Lower lobe of right lung (tissue), 2 donors: ENCODE measurements at regions not wholly inside any gene's neighbourhood (a gene's known extent, or its start where the extent isn't known, plus 50 kb on each side); places are given as distances from the start of the nearest gene placed in this dataset.
A peak's percentile ranks its signal among the peaks of the same experiment; 100 is the strongest.

Experiments used
- ATAC-seq, 2 donors: fragments of 200-7000 bp; cut with Tn5 transposase; one replicate each; pipeline ENCODE4 v1.9.1; 2020 to 2022; ENCODE audit warnings: mild to moderate bottlenecking in 2 of 2, moderate library complexity in 2 of 2
- DNase-seq: peaks from one replicate; pipeline ENCODE4 v3.0.0-alpha.2; 2020
- H3K27ac ChIP-seq: fragments of 200-600 bp; one replicate; pipeline ENCODE4 v1.8.0; 2022
- H3K27me3 ChIP-seq: fragments of 200-600 bp; one replicate; pipeline ENCODE4 v1.8.0; 2022; ENCODE audit warnings: low read depth
- H3K36me3 ChIP-seq: fragments of 200-600 bp; one replicate; pipeline ENCODE4 v1.8.0; 2022; ENCODE audit warnings: mild to moderate bottlenecking
- H3K4me1 ChIP-seq: fragments of 200-600 bp; one replicate; pipeline ENCODE4 v1.8.0; 2022
- H3K4me3 ChIP-seq: fragments of 200-600 bp; one replicate; pipeline ENCODE4 v1.8.0; 2022; ENCODE audit warnings: mild to moderate bottlenecking
- H3K9me3 ChIP-seq: fragments of 200-600 bp; one replicate; pipeline ENCODE4 v1.8.0; 2022
- intact Hi-C: fragments of 100-400 bp; cut with DNase I; formaldehyde crosslinking; loops from one replicate; pipeline ENCODE4 v1.11.0; 2022
- TF ChIP-seq, protein P1 (sequence below): fragments of 200-600 bp; IDR thresholded peaks from one replicate; pipeline ENCODE4 v1.8.0; 2022; ENCODE audit warnings: antibody characterized with exemption, mild to moderate bottlenecking
- donor health status: DM: no; HTN: yes; CAD: no; lungs with severe emphysema.

DNA sequence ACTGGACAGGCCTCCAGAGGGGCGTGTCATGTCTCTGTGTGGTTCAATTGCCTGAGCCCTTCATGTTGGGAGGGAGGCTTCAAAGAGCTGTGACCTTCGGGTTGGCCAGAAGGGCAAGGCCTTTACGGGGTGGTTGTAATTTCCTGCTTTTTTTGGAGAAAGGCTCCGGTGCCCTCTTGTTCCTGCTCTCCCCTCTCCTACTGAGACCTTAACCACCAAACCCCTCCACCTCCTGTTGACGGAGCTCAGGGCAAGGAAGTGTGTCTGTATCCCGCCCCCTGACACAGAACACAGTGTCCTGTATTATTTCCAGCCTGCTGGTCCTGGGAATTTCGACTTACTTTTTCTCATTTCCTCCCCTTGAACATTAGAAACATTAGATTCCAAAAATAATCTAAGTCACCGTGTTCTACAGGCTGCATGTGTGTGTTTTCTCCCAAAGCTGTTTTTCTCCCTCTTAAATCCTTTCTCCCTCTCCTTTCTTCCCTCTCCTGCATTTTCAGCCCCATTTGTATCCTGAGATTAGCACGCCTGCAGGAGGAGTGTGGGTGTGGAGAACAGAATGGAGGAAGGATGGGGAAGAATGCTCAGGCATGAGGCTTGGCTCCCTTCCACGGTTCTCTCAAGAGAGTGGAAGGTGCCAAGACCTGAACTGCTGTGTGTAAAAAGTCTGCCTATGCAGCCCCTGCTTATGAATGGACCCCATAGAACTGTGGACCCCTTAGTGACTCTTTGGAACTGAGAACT is 285.4 kb upstream of the ROPN1 start:
- Histone ChIP-seq H3K27me3 (peaks cover 3% of the 10 kb centered on the region), H3K36me3 (no peaks in the 10 kb centered on the region), H3K9me3 (no peaks in the 10 kb centered on the region), H3K4me1 (peaks cover 55% of the 10 kb centered on the region), H3K27ac (peak overlapping the region; percentile 83), H3K4me3 (no peak overlapping the region)
- no peak for DNase-seq
- intact Hi-C loops = no loop called here
- ATAC-seq = peak; percentile 56 to 59
- TF ChIP-seq, protein P1, sequence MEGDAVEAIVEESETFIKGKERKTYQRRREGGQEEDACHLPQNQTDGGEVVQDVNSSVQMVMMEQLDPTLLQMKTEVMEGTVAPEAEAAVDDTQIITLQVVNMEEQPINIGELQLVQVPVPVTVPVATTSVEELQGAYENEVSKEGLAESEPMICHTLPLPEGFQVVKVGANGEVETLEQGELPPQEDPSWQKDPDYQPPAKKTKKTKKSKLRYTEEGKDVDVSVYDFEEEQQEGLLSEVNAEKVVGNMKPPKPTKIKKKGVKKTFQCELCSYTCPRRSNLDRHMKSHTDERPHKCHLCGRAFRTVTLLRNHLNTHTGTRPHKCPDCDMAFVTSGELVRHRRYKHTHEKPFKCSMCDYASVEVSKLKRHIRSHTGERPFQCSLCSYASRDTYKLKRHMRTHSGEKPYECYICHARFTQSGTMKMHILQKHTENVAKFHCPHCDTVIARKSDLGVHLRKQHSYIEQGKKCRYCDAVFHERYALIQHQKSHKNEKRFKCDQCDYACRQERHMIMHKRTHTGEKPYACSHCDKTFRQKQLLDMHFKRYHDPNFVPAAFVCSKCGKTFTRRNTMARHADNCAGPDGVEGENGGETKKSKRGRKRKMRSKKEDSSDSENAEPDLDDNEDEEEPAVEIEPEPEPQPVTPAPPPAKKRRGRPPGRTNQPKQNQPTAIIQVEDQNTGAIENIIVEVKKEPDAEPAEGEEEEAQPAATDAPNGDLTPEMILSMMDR = peak; percentile 5

DNA sequence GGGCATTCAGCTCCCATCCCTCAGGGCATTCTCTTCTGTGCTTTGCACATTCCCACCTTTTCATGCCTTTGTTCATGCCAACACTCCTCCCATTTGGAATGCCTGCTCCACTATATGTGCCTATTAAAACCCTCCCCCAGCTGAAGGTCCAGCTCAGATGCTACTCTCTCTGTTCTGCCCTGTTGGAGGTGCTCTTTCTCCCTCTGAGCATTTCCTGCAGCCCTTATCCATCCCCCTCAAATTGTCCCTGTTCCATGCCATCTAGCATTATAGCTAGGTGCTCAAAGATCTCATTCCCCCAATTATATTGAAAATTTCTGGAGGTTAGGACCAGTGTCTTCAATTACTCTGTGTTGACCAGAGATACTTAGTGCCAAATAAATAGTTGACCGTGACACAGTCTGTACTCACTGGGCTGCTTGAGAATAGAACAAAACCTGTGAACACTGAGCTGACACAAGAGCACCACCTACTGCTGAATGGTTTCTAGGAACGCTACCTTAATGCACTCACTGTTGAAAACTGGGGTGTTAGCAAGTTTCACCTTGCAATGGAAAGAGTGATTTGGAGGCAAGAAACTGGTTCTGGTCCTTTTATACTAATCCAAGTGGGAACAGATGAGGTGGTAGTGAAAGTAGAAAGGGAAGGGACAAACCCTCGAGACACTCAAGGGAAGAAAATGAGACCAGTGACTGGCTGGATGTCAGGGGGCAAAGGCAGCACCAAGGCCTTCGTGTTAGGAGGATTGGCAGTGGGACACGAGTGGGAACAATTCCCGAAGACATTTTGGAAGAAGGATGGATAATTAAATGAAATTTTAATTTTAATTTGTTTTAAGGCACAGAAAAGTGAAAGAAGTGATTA is 289.8 kb upstream of the ROPN1 start:
- Histone ChIP-seq H3K9me3 (no peaks in the 10 kb centered on the region), H3K27me3 (peaks cover 3% of the 10 kb centered on the region), H3K4me1 (peaks cover 14% of the 10 kb centered on the region), H3K4me3 (no peak overlapping the region), H3K27ac (no peak overlapping the region), H3K36me3 (no peaks in the 10 kb centered on the region)
- TF ChIP-seq, protein P1 = peak; percentile 47
- ATAC-seq (peak; percentile 31 to 47), DNase-seq (no peak)
- intact Hi-C loops = no loop called here

DNA sequence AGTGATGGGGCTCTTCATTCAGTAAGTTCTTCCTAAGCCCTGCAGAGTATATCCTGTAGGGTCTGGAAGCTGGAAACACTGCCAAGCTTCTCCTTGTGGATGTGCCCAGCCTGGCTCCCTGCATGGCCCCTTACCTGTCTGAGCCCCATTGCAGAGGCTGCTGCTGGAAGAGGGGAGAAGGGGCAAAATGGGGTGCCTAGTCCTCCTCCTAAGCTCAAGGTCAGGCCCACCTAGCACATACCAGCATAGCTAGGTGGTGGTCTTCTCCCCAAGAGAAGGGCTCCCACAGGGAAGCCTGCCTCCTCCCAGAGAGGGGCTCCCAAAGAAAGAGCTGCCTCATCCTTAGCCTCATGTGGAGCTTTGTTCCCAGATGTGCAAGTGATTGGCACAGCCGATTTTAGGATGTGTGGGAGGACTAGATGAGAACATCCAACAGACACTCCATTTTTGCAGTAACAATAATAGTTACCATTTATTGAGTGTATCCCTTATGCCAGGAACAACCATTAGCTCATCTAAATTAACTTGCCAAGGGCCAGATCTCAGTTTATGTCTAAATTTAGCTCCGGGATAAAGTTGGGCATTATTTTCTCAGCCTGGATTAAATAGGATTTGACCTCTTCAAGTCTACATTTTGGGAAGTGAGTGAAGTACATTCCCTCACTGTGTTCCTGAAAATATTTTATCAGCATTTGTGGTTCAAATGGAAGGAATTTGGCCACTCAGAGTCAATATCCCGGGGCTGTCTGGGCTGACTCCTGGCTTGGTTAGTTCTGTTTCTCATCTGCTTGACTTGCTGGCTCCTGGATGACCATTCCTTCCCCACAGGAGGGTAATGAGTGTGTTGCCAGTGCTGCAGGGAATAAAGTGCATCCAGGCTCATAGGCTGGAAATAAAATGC is 291.1 kb upstream of the ROPN1 start:
- Histone ChIP-seq H3K27me3 (peaks cover 3% of the 10 kb centered on the region), H3K9me3 (no peaks in the 10 kb centered on the region), H3K4me1 (peaks cover 4% of the 10 kb centered on the region), H3K27ac (no peak overlapping the region), H3K4me3 (no peak overlapping the region), H3K36me3 (no peaks in the 10 kb centered on the region)
- ATAC-seq = no peak
- no peak for DNase-seq
- TF ChIP-seq, protein P1 = no peak
- intact Hi-C loops = no loop called here

DNA sequence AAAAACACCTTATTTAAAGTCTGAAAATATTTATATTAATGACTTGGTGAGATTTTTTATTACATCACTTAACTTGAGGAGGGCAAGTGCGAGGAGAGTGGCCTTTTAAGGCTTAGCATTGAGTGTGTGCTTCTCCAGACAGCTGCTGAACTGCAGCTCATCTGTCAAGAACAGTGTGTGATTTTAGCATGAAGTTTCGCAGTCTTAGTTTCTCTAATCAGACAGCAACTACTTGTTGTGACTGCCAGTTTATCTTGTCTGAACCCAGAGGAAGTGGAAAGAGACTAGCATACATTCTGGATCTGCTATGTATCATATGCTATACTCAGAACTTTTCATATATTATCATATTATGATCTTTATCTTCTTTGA is 291.7 kb upstream of the ROPN1 start:
- ATAC-seq (no peak), DNase-seq (no peak)
- H3K4me3 ChIP-seq = no peak overlapping the region
- H3K36me3 ChIP-seq = no peaks in the 10 kb centered on the region
- peaks cover 4% of the 10 kb centered on the region for H3K4me1 ChIP-seq
- intact Hi-C loops = no loop called here
- no peak overlapping the region for H3K27ac ChIP-seq
- TF ChIP-seq, protein P1 = no peak
- peaks cover 3% of the 10 kb centered on the region for H3K27me3 ChIP-seq
- no peaks in the 10 kb centered on the region for H3K9me3 ChIP-seq

DNA sequence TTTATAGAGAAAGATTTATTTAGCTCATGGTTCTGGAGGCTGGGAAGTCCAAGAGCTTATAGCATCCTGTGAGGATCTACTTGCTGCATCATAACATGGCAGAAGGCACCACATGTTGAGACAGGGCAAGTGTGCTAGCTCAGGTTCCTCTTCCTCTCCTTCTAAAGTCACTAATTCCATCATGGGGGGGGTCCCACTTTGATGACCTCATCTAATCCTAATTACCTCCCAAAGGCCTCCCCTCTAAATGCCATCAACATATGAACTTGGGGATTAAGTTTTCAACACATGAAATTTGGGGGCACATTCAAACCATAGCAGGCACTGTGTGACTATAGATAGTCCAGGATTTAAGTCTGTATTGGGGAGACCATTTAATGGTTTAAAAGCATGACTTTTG is 297.1 kb upstream of the ROPN1 start:
- intact Hi-C loops = no loop called here

More for the DNA sequence above, 297.1 kb upstream of the ROPN1 start:
- TF ChIP-seq, protein P1 = no peak
- no peak overlapping the region for H3K27ac ChIP-seq
- peaks cover 8% of the 10 kb centered on the region for H3K27me3 ChIP-seq
- no peak overlapping the region for H3K4me3 ChIP-seq
- no peaks in the 10 kb centered on the region for H3K4me1 ChIP-seq
- no peak for DNase-seq
- H3K9me3 ChIP-seq = no peaks in the 10 kb centered on the region
- no peaks in the 10 kb centered on the region for H3K36me3 ChIP-seq
- no peak for ATAC-seq
